GM18502 (cell line): ENCODE measurements at regions not wholly inside any gene's neighbourhood (a gene's known extent, or its start where the extent isn't known, plus 50 kb on each side); places are given as distances from the start of the nearest gene placed in this dataset.
"Not testable (repeated sequence)": the region's sequence is repeated elsewhere in the genome, so short reads cannot be mapped to it uniquely, and the experiment has no call there.

Source experiments
- ATAC-seq: cut with Tn5 transposase; IDR thresholded peaks from one replicate; pipeline ENCODE4 v1.9.1; 2021; ENCODE audit warnings: mild to moderate bottlenecking; ENCODE audit not compliant: unreplicated experiment, poor library complexity

DNA sequence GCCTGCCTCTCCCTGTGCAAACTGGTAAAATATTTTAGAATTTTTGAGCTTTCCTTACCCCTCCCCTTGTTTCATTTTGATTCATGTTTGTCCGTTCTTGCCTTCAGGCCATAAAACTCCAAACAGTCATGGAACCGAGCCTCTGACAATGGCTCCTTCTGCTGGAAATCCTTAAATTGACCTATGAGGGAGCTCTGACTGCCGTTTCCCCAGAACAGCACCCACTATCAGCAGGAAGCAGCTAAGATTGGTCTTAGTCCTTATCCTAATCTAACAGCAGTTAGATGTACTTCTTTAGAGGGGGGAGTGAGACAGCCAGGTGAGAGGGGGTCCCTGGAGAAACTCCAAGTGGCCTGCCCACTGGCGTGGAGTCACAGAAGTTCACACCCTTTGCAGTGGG is 106.7 kb downstream of the FAM174A start:
- no peak for ATAC-seq

DNA sequence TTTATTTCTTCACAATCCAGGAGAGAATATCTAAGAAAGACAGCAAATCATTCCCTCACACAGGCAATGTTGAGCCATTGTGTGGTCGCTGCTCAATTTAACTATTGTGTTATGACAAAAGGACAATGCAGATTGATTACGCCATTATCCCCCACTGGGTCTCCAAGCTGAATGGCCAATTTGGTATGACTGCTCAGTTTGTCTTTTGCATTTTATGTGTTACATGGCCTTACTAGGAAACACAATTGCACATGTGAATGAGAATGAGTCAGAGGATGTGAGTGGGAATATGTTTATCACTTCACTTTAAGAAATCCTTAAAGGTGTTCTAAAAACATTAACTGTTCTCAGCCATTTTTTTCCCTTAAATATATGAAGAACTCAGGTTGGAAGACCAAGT is 108.3 kb downstream of the FAM174A start:
- ATAC-seq = no peak

DNA sequence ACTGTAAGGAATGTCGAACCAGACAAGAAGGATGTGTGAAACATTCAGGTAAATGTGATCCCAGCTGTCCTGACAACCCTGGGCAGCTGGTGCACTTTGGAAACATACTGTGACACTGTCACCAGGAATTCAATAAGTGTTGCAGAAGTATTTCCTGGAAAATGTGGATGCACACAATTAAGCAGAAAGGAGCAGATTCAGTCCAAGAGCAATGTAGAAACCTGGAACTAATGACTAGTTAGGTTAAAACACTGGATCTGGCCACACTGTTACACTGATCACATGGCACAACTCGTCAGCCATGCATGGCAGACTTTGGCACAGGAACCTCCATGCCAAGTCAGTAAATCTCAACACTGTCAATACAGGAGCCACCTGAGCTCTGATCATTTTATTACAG is 109.0 kb downstream of the FAM174A start:
- no peak for ATAC-seq

DNA sequence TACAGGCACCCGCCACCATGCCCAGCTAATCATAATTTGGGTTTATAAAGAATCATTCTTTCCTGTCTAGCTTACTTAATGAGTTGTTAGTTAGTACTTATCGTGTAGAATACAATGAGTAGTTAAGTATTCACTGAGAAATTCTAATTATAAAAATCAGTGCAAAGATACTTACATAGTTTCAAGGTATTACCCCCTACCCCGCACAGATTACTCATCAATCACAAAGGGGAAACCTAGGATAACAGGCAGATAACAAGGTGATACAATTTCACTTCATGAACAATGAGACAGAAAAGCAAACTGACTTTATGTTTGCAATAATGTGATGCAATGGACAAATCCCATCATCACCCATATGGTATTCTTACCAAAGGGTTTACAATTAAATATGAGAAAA is 109.6 kb downstream of the FAM174A start:
- ATAC-seq = no peak

DNA sequence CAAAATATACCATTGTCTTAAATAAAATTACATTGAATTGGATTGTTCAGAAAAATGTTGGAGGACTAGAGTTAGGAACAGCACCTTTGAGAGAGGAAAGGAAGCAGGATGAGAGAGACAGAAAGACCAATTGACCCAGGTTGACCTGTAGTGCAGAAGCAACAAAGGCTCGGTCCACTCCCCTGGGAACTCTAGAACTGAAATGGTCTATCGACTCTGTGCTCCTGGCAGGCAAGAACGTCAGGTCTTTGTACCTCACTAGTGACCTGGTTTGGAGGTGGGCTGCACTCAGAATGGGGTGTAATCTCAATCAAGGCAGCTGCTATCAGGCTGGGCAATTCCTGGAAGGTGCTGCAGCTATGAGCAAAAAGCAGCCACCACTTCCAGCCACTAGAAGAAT is 110.8 kb downstream of the FAM174A start:
- no peak for ATAC-seq

DNA sequence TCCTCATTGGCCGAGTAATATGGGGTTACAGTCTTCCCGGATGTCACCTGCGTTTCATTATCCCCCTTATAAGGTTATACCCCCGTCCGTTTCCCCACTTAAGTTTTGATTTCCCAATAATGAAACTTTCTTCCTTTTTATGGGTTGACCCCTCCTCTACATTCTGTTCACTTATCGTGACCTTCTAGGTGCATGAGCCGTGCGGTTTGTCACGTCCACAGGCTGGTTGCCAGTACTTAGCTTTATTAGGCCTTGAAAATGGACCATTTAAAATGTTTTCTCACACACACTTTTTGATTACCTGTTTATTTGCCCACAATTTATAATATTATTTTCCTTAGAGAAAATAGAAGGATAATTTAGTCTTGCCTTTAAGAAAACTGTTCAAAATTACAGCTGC is 111.5 kb downstream of the FAM174A start:
- ATAC-seq = no peak

DNA sequence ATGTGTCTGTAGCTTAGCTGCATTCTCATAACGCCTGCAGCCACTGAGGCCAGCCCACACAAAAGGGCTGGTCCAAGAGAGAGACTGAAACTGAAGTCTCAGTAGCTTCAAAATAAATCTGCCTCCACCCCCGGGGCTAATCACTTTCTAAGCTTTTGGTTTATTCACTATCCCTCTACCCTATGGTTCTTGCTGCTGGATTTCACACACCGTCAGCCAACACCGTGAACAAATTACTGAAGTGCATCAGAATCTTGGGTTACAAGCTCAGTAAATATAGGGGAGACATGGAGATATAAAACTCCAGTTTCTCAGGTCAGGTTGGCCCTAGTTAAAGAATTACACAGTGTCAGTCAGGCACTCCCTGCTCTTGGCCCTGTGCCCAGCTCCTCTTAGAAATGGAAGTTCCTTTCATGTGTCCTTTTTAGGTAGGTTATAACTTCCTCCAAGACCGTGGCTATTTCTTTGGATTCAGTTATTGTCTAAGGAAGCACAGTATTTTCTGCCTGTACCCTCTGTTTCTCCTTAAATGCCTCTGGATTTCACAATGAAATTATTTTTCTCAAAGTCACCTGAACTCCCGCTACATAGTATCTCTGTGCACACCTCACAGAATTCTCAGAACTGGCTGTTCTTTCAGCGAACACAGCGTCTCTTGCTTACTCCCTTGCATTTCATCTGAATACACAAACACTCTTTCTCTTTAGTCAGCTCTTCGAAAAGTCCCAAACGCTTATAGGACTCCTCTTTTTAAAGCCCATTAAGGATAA is 112.5 kb downstream of the FAM174A start:
- peak; percentile 63 for ATAC-seq

DNA sequence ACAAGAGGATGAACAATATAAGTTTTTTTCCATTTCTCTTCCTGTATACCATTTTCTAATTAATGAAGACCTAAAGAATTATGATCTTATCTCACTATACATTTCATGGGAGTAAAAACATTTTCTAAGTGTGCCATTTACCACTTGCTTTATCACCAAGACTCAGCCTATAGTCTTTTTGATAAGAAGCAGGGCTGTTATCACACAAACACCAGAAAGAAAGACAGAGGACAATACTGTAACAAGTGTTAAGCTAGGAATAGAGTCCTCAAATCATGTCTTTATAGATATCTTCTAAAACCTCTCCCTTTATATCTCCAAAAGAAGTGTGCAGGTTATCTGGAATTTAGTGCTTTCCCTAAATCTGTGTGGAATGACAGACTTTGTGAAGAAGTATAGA is 119.7 kb downstream of the FAM174A start:
- ATAC-seq = no peak

DNA sequence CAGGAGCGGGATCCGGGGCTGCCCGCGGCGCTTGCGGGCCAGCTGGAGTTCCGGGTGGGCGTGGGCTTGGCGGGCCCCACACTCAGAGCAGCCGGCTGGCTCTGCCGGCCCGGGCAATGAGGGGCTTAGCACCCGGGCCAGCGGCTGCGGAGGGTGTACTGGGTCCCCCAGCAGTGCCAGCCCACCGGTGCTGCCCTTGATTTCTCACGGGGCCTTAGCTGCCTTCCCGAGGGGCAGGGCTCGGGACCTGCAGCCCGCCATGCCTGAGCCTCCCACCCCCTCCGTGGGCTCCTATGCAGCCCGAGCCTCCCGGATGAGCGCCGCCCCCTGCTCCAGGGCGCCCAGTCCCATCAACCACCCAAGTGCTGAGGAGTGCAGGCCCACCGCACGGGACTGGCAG is 121.6 kb downstream of the FAM174A start:
- ATAC-seq = not testable (repeated sequence)

DNA sequence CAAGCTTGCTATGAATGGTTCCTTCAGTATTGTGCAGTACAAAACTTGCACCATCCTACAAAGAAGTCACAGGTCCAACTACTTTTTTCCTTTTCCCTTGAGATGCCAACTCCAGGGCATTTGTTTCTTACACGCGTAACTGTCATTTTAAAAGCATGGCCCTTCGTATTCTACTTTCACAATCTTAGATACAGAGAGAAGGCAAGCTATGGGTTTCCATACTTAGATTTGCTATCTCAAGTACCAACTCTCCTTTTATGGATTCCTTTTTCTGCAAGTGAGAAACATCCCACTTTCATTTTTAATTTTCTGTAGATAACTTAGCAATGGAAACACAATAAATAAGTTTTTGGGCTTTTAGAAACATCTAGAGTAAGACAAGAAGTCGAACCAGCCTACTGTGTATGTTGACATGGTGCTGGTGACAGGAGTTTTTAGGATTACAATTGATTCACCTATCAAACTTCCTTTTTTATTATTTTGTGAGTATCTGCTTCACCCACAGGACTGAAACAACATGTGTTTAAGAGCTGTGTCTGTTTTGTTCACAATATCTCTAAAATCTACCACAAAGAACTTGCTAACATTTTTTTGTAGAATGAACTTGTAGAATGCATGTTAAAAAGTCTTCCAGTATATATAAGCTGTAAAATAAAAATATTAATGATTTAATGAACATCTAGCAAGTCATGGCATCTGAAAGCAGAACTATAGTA is 124.1 kb downstream of the FAM174A start:
- no peak for ATAC-seq

DNA sequence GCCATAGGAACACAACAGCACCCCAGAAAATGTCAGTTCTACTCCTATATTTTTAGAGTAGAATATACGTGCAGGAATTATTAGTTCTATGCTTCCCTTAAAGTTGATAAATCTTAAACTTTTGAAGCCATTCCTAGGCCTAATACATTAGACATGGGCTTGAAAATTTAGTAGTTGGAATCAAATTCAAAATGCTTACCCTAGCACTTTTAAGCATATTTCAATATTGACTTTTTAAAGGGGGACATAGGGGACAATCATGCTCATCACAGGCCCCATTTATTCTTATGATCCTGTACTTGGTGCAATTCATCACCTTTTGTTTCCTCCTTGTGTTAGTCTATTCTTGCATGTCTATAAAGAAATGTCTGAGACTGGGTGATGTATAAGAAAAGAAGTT is 129.0 kb downstream of the FAM174A start:
- ATAC-seq = no peak

GRCh38 chr5:100667161-100667630 is 132.0 kb downstream of the FAM174A start:
- peak; percentile 77 for ATAC-seq

- ATAC-seq = no peak
Measured at GRCh38 chr5:100668511-100668910, 133.3 kb downstream of the FAM174A start.

GRCh38 chr5:100676817-100677631 is 141.8 kb downstream of the FAM174A start:
- ATAC-seq = no peak

DNA sequence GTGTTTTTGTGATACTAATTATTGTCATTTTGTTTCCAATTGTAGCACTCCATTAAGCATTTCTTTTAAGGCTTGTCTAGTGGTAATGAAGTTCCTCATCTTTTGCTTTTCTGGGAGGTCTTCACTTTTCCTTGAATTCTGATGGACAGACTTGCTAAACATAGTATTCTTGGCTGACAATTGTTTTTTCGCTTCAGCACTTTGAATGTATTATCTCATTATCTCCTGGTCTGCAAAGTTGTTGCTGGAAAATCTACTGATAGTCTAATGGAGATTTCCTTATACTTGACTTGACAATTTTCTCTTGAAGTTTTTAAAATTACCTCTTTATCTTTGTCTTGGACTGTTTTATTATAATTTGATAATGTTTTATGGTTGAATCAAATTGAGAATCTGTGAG is 147.5 kb downstream of the FAM174A start:
- no peak for ATAC-seq

GRCh38 chr5:100683881-100684280 is 148.7 kb downstream of the FAM174A start:
- no peak for ATAC-seq

- ATAC-seq = not testable (repeated sequence)
Measured at GRCh38 chr5:100685122-100685521, 149.9 kb downstream of the FAM174A start.

- ATAC-seq = not testable (repeated sequence)
Measured at GRCh38 chr5:100688834-100689233, 153.7 kb downstream of the FAM174A start.

DNA sequence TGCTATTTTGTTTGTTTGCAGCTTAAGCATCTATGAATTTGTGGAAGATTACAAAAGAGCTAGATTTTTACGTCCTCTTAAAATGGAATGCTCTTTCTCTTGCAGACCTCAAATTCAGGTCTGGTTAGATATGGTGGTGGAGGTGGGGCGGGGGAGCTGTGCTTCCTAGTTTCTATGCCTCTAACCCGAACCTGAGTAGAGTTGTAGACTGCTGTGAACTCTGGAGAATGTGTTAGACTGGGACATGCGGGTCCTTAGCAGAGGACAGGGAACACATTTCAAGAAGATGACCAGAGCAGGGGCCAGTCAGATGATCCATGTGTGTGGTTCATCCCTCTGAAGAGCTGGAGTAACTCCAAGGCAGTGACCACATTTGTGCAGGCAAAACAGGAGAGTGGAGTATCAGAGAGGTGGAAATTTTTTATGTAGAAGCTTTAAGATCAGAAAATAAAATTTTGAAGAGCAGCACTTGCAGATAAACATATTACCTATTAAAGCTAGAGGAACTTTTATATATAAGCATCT is 154.9 kb downstream of the FAM174A start:
- ATAC-seq = no peak

GRCh38 chr5:100691085-100691484 is 155.9 kb downstream of the FAM174A start:
- ATAC-seq = no peak

- ATAC-seq = no peak
Measured at GRCh38 chr5:100691548-100691947, 156.4 kb downstream of the FAM174A start.
